ENCODE measurements at regions not wholly inside any gene's neighbourhood (a gene's known extent, or its start where the extent isn't known, plus 50 kb on each side); places are given as distances from the start of the nearest gene placed in this dataset.
"Not testable (repeated sequence)": the region's sequence is repeated elsewhere in the genome, so short reads cannot be mapped to it uniquely, and the experiment has no call there.

GRCh38 chr4:57993944-57994343 lies 883.8 kb upstream of the IGFBP7 start:
- DNase-seq, result no peak

GRCh38 chr4:57989430-57989829 lies 879.2 kb upstream of the IGFBP7 start:
- DNase-seq, result no peak

GRCh38 chr4:57985161-57985560 lies 875.0 kb upstream of the IGFBP7 start:
- DNase-seq, result no peak

DNA sequence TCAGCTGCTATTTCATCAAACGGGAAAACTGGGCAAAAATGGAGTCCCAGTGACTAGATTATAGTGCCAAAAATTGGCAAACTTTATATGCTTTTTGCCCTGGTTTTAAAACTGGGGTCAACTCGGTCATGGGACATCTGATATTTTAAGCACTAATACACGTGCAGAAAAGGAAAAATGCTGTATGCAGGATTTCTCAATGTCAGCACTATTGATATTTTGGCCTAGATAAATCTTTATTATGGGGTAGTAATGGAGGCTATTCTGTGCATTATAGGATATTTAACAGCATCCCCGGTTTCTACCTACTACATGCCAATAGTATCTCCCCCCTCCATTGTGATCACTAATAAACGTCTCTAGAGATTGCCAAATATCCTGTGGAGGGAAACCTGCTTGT lies 870.9 kb upstream of the IGFBP7 start:
- no peak for DNase-seq

DNA sequence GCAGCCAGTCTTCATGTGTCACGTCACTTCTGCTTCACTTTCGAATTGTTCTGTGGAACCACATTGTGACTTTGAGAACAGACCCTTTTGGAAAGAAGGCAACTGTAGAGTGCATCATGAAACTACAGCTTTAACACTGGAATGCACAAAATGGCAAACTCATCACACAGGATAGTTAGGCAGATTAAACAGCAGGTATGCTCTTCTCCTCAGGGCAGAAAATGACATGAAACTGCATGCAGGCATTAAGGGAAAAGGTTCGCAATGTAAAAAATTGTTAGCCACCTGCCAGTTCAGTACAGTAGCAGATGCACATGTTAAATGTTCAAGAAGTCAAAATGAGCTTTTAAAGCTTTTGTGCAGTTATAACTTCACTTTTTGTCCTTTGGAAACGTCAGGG lies 864.6 kb upstream of the IGFBP7 start:
- no peak for DNase-seq

DNA sequence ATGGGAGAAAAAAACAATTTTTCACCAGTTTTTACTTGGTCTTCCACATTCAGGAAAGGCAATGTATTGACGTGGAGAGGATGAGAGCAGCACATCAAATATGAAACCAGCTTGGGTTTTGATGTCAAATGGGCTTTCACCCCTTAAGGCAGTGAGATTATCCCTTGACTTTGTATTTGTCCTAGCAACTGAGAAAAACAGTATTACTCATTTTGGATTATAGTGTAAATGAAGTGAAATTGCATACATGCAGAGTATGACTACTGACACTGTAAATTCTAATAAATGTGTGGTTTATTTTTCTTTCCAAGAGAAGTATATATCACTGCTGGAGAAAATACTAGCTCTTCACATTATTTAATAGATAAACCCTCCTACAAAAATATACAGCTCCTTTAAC lies 863.6 kb upstream of the IGFBP7 start:
- DNase-seq, result no peak

GRCh38 chr4:57971261-57971660 lies 861.1 kb upstream of the IGFBP7 start:
- no peak for DNase-seq

GRCh38 chr4:57966987-57967760 lies 857.0 kb upstream of the IGFBP7 start:
- no peak for DNase-seq

DNA sequence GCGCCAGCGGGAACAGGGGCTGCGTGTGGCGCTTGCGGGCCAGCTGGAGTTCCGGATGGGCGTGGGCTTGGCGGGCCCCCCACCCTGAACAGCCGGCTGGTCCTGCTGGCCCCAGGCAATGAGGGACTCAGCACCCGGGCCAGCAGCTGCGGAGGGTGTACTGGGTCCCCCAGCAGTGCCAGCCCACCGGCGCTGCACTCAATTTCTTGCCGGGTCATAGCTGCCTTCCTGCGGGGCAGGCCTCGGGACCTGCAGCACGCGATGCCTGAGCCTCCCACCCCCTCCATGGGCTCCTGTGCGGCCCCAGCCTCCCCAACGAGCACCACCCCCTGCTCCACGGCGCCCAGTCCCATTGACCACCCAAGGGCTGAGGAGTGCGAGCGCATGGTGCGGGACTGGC lies 855.2 kb upstream of the IGFBP7 start:
- DNase-seq, result not testable (repeated sequence)

DNA sequence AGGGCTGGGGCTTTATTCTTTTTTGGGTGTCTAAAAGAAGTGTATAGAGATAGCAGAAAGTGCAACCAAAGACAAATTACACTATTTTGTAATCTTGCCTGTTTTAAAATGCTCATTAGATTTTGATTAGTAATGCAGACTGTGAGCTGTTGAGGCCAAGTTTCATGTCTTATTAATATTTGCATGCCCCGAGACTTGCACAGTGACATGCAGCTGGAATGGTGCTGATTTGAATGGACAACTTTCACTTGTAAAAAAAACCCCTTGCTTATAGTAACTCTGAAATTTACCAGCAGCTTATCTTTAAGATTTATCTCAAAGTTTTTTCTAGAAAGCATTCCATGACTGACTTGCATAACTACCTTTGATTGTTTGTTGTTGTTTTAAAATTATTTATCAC lies 835.1 kb upstream of the IGFBP7 start:
- no peak for DNase-seq

- peak in 1 of 4 experiments; percentile 0 for DNase-seq
Measured at GRCh38 chr4:57943682-57944081, 833.5 kb upstream of the IGFBP7 start.

GRCh38 chr4:57937326-57937725 lies 827.1 kb upstream of the IGFBP7 start:
- DNase-seq, result not testable (repeated sequence)

DNA sequence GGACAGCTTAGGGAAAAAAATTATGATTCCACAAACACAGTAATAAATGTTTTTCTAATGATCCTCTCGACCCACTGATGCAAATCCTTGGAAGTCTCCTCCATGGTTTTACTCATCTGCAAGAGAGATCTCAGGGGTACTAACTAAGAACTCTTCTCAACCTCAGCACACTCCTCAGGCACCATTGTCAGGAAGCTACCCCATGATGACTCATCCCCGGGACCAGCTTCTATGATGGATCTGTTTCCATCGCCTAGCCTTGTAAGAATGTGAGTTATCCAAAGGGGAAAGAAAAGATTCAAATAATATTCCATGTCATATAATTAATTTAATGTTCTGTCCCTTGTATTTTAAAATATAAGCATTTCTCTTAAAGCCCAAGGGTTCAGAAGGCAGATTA lies 816.1 kb upstream of the IGFBP7 start:
- no peak for DNase-seq

DNA sequence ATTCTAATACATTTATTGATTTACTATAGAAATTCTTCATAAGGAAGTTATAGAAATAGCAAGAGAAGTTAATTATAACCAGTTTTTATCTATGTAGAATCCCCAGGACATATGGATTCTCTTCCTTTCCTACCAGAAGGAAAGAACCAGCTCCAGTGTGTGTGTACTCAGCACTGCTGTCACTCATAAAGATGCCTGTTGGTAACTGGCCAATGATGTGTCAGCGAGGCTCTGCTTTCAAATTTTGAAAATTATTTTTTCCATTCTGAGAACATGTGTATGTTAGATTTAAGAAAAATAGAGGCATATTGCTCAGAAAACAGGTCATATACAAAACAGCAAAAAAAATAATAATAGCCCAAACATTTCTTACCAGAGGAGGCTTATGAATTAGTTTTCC lies 814.8 kb upstream of the IGFBP7 start:
- no peak for DNase-seq

- no peak for DNase-seq
Measured at GRCh38 chr4:57916479-57916878, 806.3 kb upstream of the IGFBP7 start.

- no peak for DNase-seq
Measured at GRCh38 chr4:57911203-57911602, 801.0 kb upstream of the IGFBP7 start.

GRCh38 chr4:57910151-57910550 lies 800.0 kb upstream of the IGFBP7 start:
- no peak for DNase-seq

DNA sequence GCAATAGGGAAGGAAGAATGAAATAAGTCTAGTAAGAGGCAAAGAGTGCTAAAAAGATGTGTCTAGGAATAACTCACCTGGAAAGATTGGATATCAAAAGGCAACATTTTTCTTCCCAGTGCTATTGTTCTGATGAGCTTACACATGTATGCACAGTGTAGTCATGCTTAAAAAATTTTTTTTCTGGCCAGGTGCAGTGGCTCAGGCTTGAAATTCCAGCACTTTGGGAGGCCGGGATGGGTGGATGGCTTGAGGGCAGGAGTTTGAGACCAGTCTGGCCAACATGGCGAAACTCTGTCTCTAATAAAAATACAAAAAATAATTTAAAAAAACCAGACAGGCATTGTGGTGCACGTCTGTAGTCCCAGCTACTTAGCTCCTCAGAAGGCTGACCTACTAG lies 795.8 kb upstream of the IGFBP7 start:
- no peak for DNase-seq

- no peak for DNase-seq
Measured at GRCh38 chr4:57877047-57877458, 766.9 kb upstream of the IGFBP7 start.

DNA sequence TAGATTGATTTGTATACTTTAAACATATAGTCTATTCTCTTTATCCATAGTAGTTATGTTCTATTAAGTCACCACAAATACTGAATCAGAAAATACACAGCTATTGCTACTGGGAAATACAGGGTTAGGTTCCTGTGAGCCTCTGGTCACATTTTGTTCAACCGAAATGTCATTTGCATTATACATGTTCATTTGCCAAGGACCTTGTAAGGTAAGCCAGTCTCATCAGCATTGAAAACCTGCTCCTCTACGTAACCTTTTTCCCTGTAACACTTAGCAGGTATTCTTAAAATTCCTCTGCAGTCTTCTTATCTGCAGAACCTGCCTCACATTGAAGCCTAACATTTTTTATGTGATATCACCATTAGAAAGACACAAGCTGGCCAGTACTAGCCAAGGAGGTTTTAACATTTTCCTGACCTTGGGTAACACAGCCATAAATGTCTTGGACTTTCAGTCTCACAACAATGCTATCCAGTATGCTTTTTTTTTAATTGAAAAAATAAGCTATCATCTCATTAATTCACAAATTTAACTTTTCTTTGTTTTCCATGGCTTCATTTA lies 765.7 kb upstream of the IGFBP7 start:
- DNase-seq, result no peak

- no peak for DNase-seq
Measured at GRCh38 chr4:57866468-57867171, 756.4 kb upstream of the IGFBP7 start.

DNA sequence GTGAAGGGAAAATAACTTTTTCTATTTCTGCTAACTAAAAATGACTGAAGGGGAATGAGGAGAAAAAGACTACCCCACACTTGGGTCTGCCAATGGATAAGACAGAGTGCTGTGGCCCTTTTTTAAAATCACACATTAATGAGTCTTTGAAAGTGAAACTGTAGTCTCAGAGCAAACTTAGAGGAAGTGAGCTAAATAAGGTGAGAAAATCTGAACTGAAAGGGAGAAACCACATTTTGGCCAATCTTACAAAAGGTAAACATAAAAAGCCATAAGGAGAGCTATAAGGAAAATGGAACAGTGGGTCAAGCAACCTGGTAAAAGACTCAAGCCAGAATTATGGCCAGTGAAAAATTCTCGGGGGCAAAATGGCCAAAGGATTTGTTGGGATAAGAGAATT lies 755.1 kb upstream of the IGFBP7 start:
- no peak for DNase-seq

GRCh38 chr4:57854748-57855147 lies 744.6 kb upstream of the IGFBP7 start:
- DNase-seq, result no peak

DNA sequence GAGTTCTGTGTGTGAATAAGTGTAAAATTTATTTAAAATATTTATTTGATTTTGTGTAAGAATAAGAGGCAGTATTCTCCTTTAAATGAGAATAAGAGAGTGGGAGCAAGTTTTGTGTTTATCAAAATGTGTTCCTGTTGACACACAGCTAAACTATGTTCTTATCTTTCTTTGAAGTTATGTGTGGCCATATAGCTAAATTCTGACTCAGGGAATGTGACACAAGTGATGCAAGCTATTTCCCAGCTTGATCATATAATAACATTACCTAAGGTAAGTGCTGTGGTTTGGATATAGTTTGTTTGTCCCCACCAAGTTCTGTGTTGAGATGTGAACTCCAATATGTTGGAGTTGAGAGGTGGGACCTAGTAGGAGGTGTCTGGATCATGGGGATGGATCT lies 740.0 kb upstream of the IGFBP7 start:
- DNase-seq, result no peak

Measured in activated naive CD4-positive, alpha-beta T cell (primary cell).